Esophagus muscularis mucosa (tissue), 4 donors: ENCODE measurements at regions not wholly inside any gene's neighbourhood (a gene's known extent, or its start where the extent isn't known, plus 50 kb on each side); places are given as distances from the start of the nearest gene placed in this dataset.

Source experiments
- DNase-seq: peaks from one replicate; pipeline ENCODE4 v3.0.0-alpha.2; 2017; ENCODE audit errors: extremely low spot score
- H3K27ac ChIP-seq, 4 donors: fragments of 200-600 bp; sonication (generic); replicated peaks in 1 of 4; 1 replicate in 3 of 4; 2 replicates in 1 of 4; pipeline ENCODE4 v1.5.1; 2016 to 2019; ENCODE audit warnings: mild to moderate bottlenecking in 1 of 4
- H3K27me3 ChIP-seq, 4 donors: fragments of 200-600 bp; sonication (generic); one replicate each; pipeline versions ENCODE4 v1.5.1 to v1.6.0; 2016 to 2019
- H3K36me3 ChIP-seq, 4 donors: fragments of 200-600 bp; sonication (generic); one replicate each; pipeline ENCODE4 v1.5.1; 2016 to 2019
- H3K4me1 ChIP-seq, 4 donors: fragments of 200-600 bp; sonication (generic); one replicate each; pipeline ENCODE4 v1.5.1; 2016 to 2019
- H3K4me3 ChIP-seq, 4 donors: fragments of 200-600 bp; sonication (generic); 1 replicate in 2 of 4; 2 replicates in 2 of 4; pipeline ENCODE4 v1.5.1; 2016 to 2019; ENCODE audit warnings: mild to moderate bottlenecking in 4 of 4, moderate library complexity in 1 of 4
- H3K9me3 ChIP-seq, 4 donors: fragments of 200-600 bp; sonication (generic); 1 replicate in 3 of 4; 2 replicates in 1 of 4; pipeline ENCODE4 v1.5.1; 2016 to 2019
- CTCF ChIP-seq, 3 experiments: fragments of 200-600 bp in 2 of 3; fragments of 450-650 bp in 1 of 3; sonication (generic) in 2 of 3; IDR thresholded peaks; one replicate each; pipeline ENCODE4 v1.5.1; 2017 to 2019; ENCODE audit warnings: antibody characterized with exemption in 3 of 3, mild to moderate bottlenecking in 2 of 3, moderate library complexity in 1 of 3
- EP300 ChIP-seq: sonication (generic); formaldehyde crosslinking; IDR thresholded peaks from one replicate; pipeline ENCODE4 v1.6.1; 2017; ENCODE audit warnings: antibody characterized with exemption
- POLR2A ChIP-seq: fragments of 450-650 bp; IDR thresholded peaks from one replicate; pipeline ENCODE4 v1.6.1; 2017; ENCODE audit warnings: antibody characterized with exemption, moderate library complexity, mild to moderate bottlenecking, low read depth
- POLR2AphosphoS5 ChIP-seq, 2 donors: sonication (generic); formaldehyde crosslinking; IDR thresholded peaks; one replicate each; pipeline ENCODE4 v1.6.1; 2017; ENCODE audit warnings: antibody characterized with exemption in 2 of 2
- WGBS: methylation state at CpG from one replicate; pipeline ENCODE4 v1.1.5; 2018; 5-methylcytosine and 5-hydroxymethylcytosine counted together
- intact Hi-C: fragments of 100-400 bp; cut with DNase I; formaldehyde crosslinking; loops from one replicate; pipeline ENCODE4 v1.15.1; 2023

GRCh38 chr13:34217343-34218025 lies 399.5 kb downstream of the RFC3 start:
- 86% methylated on average over 12 of the region's 12 CpGs for WGBS
- intact Hi-C loops, result no loop called here
- DNase-seq, result no peak
- no peak overlapping the region for H3K27ac ChIP-seq
- H3K9me3 ChIP-seq, result no peaks in the 10 kb centered on the region
- no peaks in the 10 kb centered on the region for H3K36me3 ChIP-seq
- no peaks in the 10 kb centered on the region for H3K4me1 ChIP-seq
- TF ChIP-seq CTCF (IDR thresholded peaks at IDR 0.05), result no peak
- TF ChIP-seq EP300, result no peak
- no peak for TF ChIP-seq POLR2A
- TF ChIP-seq POLR2AphosphoS5 (IDR thresholded peaks at IDR 0.05), result no peak
- no peaks in the 10 kb centered on the region for H3K27me3 ChIP-seq
- H3K4me3 ChIP-seq, result no peak overlapping the region

GRCh38 chr13:34223984-34224383 lies 406.0 kb downstream of the RFC3 start:
- WGBS, result 71% methylated on average over 2 of the region's 2 CpGs
- H3K27me3 ChIP-seq, result no peaks in the 10 kb centered on the region
- no peak overlapping the region for H3K4me3 ChIP-seq
- TF ChIP-seq EP300, result no peak
- TF ChIP-seq CTCF (IDR thresholded peaks at IDR 0.05), result no peak
- no peak for TF ChIP-seq POLR2AphosphoS5 (IDR thresholded peaks at IDR 0.05)
- TF ChIP-seq POLR2A, result no peak
- intact Hi-C loops, result no loop called here
- no peak overlapping the region for H3K27ac ChIP-seq
- H3K36me3 ChIP-seq, result no peaks in the 10 kb centered on the region
- DNase-seq, result no peak
- H3K4me1 ChIP-seq, result peaks cover 0 to 6% (median 2%) of the 10 kb centered on the region in 4 donors
- H3K9me3 ChIP-seq, result no peaks in the 10 kb centered on the region

- H3K9me3 ChIP-seq, result no peaks in the 10 kb centered on the region
- peaks cover 0 to 6% (median 2%) of the 10 kb centered on the region in 4 donors for H3K4me1 ChIP-seq
- intact Hi-C loops, result no loop called here
- 32% methylated on average over 10 of the region's 10 CpGs for WGBS
- H3K36me3 ChIP-seq, result no peaks in the 10 kb centered on the region
- H3K27me3 ChIP-seq, result no peaks in the 10 kb centered on the region
- H3K4me3 ChIP-seq, result no peak overlapping the region
- no peak overlapping the region for H3K27ac ChIP-seq
- TF ChIP-seq EP300 (no peak), CTCF (IDR thresholded peaks at IDR 0.05) (no peak), POLR2A (no peak), POLR2AphosphoS5 (IDR thresholded peaks at IDR 0.05) (no peak)
- DNase-seq, result no peak
Observed at GRCh38 chr13:34224877-34225276, 406.9 kb downstream of the RFC3 start.

- H3K4me1 ChIP-seq, result peaks cover 0 to 2% (median 0%) of the 10 kb centered on the region in 4 donors
- TF ChIP-seq CTCF (IDR thresholded peaks at IDR 0.05) (no peak), POLR2AphosphoS5 (IDR thresholded peaks at IDR 0.05) (no peak), POLR2A (no peak), EP300 (no peak)
- no peaks in the 10 kb centered on the region for H3K36me3 ChIP-seq
- H3K27ac ChIP-seq, result no peak overlapping the region
- no peak for DNase-seq
- intact Hi-C loops, result no loop called here
- no peak overlapping the region for H3K4me3 ChIP-seq
- H3K9me3 ChIP-seq, result no peaks in the 10 kb centered on the region
- no peaks in the 10 kb centered on the region for H3K27me3 ChIP-seq
Observed at GRCh38 chr13:34230271-34230670, 412.3 kb downstream of the RFC3 start.

GRCh38 chr13:34241332-34241731 lies 423.4 kb downstream of the RFC3 start:
- WGBS, result 78% methylated on average over 5 of the region's 5 CpGs

More at GRCh38 chr13:34241332-34241731, 423.4 kb downstream of the RFC3 start:
- H3K27me3 ChIP-seq, result no peaks in the 10 kb centered on the region
- no peak overlapping the region for H3K4me3 ChIP-seq
- no peaks in the 10 kb centered on the region for H3K36me3 ChIP-seq
- intact Hi-C loops, result no loop called here
- no peak for TF ChIP-seq CTCF (IDR thresholded peaks at IDR 0.05)
- no peak for TF ChIP-seq POLR2A
- TF ChIP-seq EP300, result no peak
- no peak for TF ChIP-seq POLR2AphosphoS5 (IDR thresholded peaks at IDR 0.05)
- H3K9me3 ChIP-seq, result peaks cover 0 to 15% (median 3%) of the 10 kb centered on the region in 4 donors
- DNase-seq, result no peak
- H3K4me1 ChIP-seq, result peaks cover 0 to 5% (median 4%) of the 10 kb centered on the region in 4 donors
- no peak overlapping the region for H3K27ac ChIP-seq
